IMR-90 (cell line): ENCODE measurements at regions not wholly inside any gene's neighbourhood (a gene's known extent, or its start where the extent isn't known, plus 50 kb on each side); places are given as distances from the start of the nearest gene placed in this dataset.

Source experiments
- ATAC-seq: fragments of 200-7000 bp; cut with Tn5 transposase; 2 replicates; pipeline ENCODE4 v1.9.1; 2020; ENCODE audit warnings: low read depth, mild to moderate bottlenecking, moderate library complexity
- BruUV-seq: library from RNA; stranded (reverse); fragments of 400-500 nt; replicated peaks from 2 replicates; lab custom pipeline; 2021; lab: Mats Ljungman, UMichigan
- CTCF ChIA-PET: fragments of 300-600 bp; formaldehyde crosslinking; extraction: SDS; loops from one replicate; lab custom pipeline; 2021; ENCODE audit warnings: antibody characterized with exemption; lab: Yijun Ruan, JAX
- POLR2A ChIA-PET: fragments of 300-600 bp; sonication (Branson Sonifier 250); formaldehyde crosslinking; loops from one replicate; lab custom pipeline; 2022; ENCODE audit warnings: antibody characterized with exemption; ENCODE audit not compliant: unreplicated experiment; lab: Charles Lee
- DNase-seq: peaks from one replicate; pipeline ENCODE4 v3.0.0; 2013
- H2AFZ ChIP-seq: replicated peaks from 2 replicates; pipeline ENCODE3; 2013; ENCODE audit warnings: low read length, mild to moderate bottlenecking; ENCODE audit not compliant: poor library complexity
- H2AK5ac ChIP-seq: 2 replicates; pipeline ENCODE4 v1.6.1; 2013; ENCODE audit warnings: low read depth, low read length, inconsistent platforms
- H2AK9ac ChIP-seq: replicated peaks from 2 replicates; pipeline ENCODE3; 2013; ENCODE audit warnings: mild to moderate bottlenecking, low read depth, low read length, moderate library complexity; ENCODE audit not compliant: poor library complexity
- H2BK120ac ChIP-seq: 2 replicates; pipeline ENCODE4 v1.6.1; 2013; ENCODE audit warnings: low read depth, low read length, inconsistent platforms
- H2BK15ac ChIP-seq: 3 replicates; pipeline ENCODE4 v1.6.1; 2013; ENCODE audit warnings: low read depth, low read length, inconsistent platforms
- H2BK20ac ChIP-seq: 2 replicates; pipeline ENCODE4 v1.6.1; 2013; ENCODE audit warnings: low read depth, mild to moderate bottlenecking, inconsistent platforms, low read length, moderate library complexity
- H2BK5ac ChIP-seq: 2 replicates; pipeline ENCODE4 v1.6.1; 2013; ENCODE audit warnings: mild to moderate bottlenecking, low read depth, low read length, inconsistent platforms; ENCODE audit not compliant: poor library complexity, severe bottlenecking
- H3K14ac ChIP-seq: replicated peaks from 2 replicates; pipeline ENCODE4 v1.6.1; 2013; ENCODE audit warnings: low read depth, low read length, inconsistent platforms
- H3K18ac ChIP-seq: 2 replicates; pipeline ENCODE4 v1.6.1; 2013; ENCODE audit warnings: low read depth, low read length, control low read depth
- H3K23ac ChIP-seq: 2 replicates; pipeline ENCODE4 v1.6.1; 2013; ENCODE audit warnings: low read depth, low read length, inconsistent platforms
- H3K27ac ChIP-seq: 2 replicates; pipeline ENCODE4 v1.5.1; 2013; ENCODE audit warnings: mild to moderate bottlenecking, control low read depth, low read length; ENCODE audit not compliant: insufficient read depth
- H3K27me3 ChIP-seq: 2 replicates; pipeline ENCODE4 v1.6.1; 2013; ENCODE audit warnings: low read length; ENCODE audit not compliant: control insufficient read depth, insufficient read depth
- H3K36me3 ChIP-seq: 2 replicates; pipeline ENCODE4 v1.6.1; 2013; ENCODE audit warnings: low read length, mixed read lengths; ENCODE audit not compliant: control insufficient read depth, insufficient read depth
- H3K4ac ChIP-seq: 2 replicates; pipeline ENCODE4 v1.6.1; 2013; ENCODE audit warnings: low read depth, low read length, inconsistent platforms
- H3K4me1 ChIP-seq: 2 replicates; pipeline ENCODE4 v1.6.1; 2013; ENCODE audit warnings: low read length, mixed read lengths; ENCODE audit not compliant: control insufficient read depth, insufficient read depth
- H3K4me2 ChIP-seq: 2 replicates; pipeline ENCODE4 v1.6.1; 2013; ENCODE audit warnings: low read depth, mild to moderate bottlenecking, control low read depth, low read length, moderate library complexity
- H3K4me3 ChIP-seq: 2 replicates; pipeline ENCODE4 v1.5.1; 2013; ENCODE audit warnings: low read depth, mild to moderate bottlenecking, control low read depth, low read length, moderate library complexity; ENCODE audit not compliant: insufficient read depth
- H3K56ac ChIP-seq: 2 replicates; pipeline ENCODE4 v1.6.1; 2013; ENCODE audit warnings: low read length, inconsistent platforms; ENCODE audit not compliant: insufficient read depth; ENCODE audit errors: extremely low read depth
- H3K79me1 ChIP-seq, 2 experiments: 2 replicates each; pipeline ENCODE4 v1.6.1; 2013; ENCODE audit warnings: low read length in 2 of 2, inconsistent platforms in 1 of 2, low read depth in 1 of 2
- H3K9ac ChIP-seq: 2 replicates; pipeline ENCODE4 v1.6.1; 2013; ENCODE audit warnings: low read depth, low read length, control low read depth
- H3K9me1 ChIP-seq: 2 replicates; pipeline ENCODE4 v1.6.1; 2013; ENCODE audit warnings: low read length, inconsistent platforms; ENCODE audit not compliant: insufficient read depth
- H3K9me3 ChIP-seq: 2 replicates; pipeline ENCODE4 v1.6.1; 2013; ENCODE audit warnings: low read length; ENCODE audit not compliant: control insufficient read depth, insufficient read depth
- H4K20me1 ChIP-seq: 2 replicates; pipeline ENCODE4 v1.6.1; 2013; ENCODE audit warnings: low read length, inconsistent platforms; ENCODE audit not compliant: insufficient read depth
- H4K5ac ChIP-seq: 2 replicates; pipeline ENCODE4 v1.6.1; 2013; ENCODE audit warnings: mild to moderate bottlenecking, low read depth, low read length, control low read depth
- H4K8ac ChIP-seq, 2 experiments: 2 replicates each; pipeline ENCODE4 v1.6.1; 2013; ENCODE audit warnings: low read depth in 2 of 2, low read length in 2 of 2, control low read depth in 1 of 2, inconsistent platforms in 1 of 2
- H4K91ac ChIP-seq: 2 replicates; pipeline ENCODE4 v1.6.1; 2013; ENCODE audit warnings: low read depth, low read length, inconsistent platforms; ENCODE audit not compliant: insufficient read depth
- CEBPB ChIP-seq: IDR thresholded peaks from 2 replicates; pipeline ENCODE4 v1.6.1; 2012; ENCODE audit warnings: low read depth, low read length, improper control_type of control experiment
- POLR2A ChIP-seq: IDR thresholded peaks from 2 replicates; pipeline ENCODE4 v1.6.1; 2012; ENCODE audit warnings: mild to moderate bottlenecking, low read depth, low read length
- WGBS, 2 experiments: methylation state at CpG; one replicate each; pipeline versions ENCODE4 v1.1.5 to v1.1.7; 2013; ENCODE audit warnings: missing lambda C conversion rate in 2 of 2; ENCODE audit not compliant: insufficient read length in 1 of 2; ENCODE audit errors: extremely low coverage in 2 of 2; 5-methylcytosine and 5-hydroxymethylcytosine counted together
- dilution Hi-C: fragments of 300-500 bp; cut with HindIII; formaldehyde crosslinking; loops from one replicate; pipeline ENCODE4 v1.14.3; 2018; ENCODE audit warnings: low sequenced_read_pairs; ENCODE audit not compliant: unreplicated experiment
- in situ Hi-C: fragments of 300-500 bp; cut with MboI; formaldehyde crosslinking; loops from 3 replicates; pipeline ENCODE4 v1.14.3; 2019; ENCODE audit warnings: low sequenced_read_pairs, inconsistent platforms, mixed read lengths
- intact Hi-C: fragments of 100-400 bp; cut with micrococcal nuclease; formaldehyde crosslinking; loops from 2 replicates; pipeline ENCODE4 v1.10.0; 2022

DNA sequence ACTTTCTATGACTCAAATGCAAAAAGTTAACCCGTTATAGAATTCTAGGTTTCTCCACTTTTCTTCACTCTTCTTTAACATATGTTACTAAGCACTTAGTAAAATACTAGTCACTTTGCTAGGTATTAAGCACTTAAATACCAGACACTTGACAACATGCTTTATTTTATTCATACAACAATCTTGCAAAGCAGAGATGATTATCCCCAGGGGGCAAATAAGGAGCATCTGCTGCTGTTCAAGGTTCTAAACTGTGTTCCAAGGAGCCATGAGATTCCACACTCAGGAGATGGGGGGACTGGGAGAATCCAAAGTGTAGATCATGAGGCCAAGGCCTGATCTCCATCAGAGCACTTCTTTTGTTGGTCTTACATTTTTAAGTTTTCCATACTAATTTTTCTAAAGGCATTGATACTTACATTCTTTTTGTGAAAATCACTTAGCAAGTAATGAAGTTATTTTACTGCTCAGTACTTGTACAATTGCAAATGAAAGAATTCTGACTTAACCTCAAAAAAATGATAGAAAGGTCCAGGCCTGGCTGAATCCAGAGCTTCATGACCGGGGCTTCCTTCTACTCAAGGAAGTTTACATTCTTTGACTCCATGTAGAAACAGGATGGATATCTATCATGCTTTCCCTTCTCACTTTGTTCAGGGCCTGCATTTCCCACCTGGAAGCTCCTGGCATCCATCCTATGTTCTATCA lies 504.4 kb upstream of the WWC1 start:
- H4K20me1 ChIP-seq: no peaks in the 10 kb centered on the region
- no peak overlapping the region for H2BK15ac ChIP-seq
- WGBS, 2 experiments: no CpG with 5 or more reads among the region's 2 CpGs
- peaks cover 1% of the 10 kb centered on the region; the same call in 1 of the 2 replicates for H3K27me3 ChIP-seq
- H4K8ac ChIP-seq: no peak overlapping the region; a peak in 1 of 4 replicates
- in situ Hi-C loops: no loop called here
- H3K4me2 ChIP-seq: no peak overlapping the region
- H2AK5ac ChIP-seq: no peak overlapping the region
- H3K4ac ChIP-seq: no peak overlapping the region
- H3K23ac ChIP-seq: no peak overlapping the region
- H3K36me3 ChIP-seq: no peaks in the 10 kb centered on the region
- no peak for TF ChIP-seq POLR2A
- no peak for TF ChIP-seq CEBPB
- dilution Hi-C loops: no loop called here
- H3K9me3 ChIP-seq: no peaks in the 10 kb centered on the region
- peak overlapping the region; percentile 56; the same call in 1 of the 2 replicates for H3K18ac ChIP-seq
- DNase-seq (peak; percentile 21), ATAC-seq (peak; percentile 78)
- H4K91ac ChIP-seq: no peak overlapping the region
- H3K27ac ChIP-seq: no peak overlapping the region
- no peaks in the 10 kb centered on the region for H3K79me1 ChIP-seq
- H2BK120ac ChIP-seq: no peak overlapping the region
- H4K5ac ChIP-seq: no peak overlapping the region
- H2AFZ ChIP-seq: no peak overlapping the region
- peak overlapping the region; percentile 72 for H2BK5ac ChIP-seq
- H3K9ac ChIP-seq: no peak overlapping the region
- POLR2A ChIA-PET: no interaction called here
- CTCF ChIA-PET: no interaction called here
- no peaks in the 10 kb centered on the region for H3K9me1 ChIP-seq
- H3K56ac ChIP-seq: no peak overlapping the region
- BruUV-seq: no TSS peak
- H3K14ac ChIP-seq: no peak overlapping the region
- no peak overlapping the region for H2BK20ac ChIP-seq
- H3K4me1 ChIP-seq: peaks cover 2% of the 10 kb centered on the region; the same call in 1 of the 2 replicates
- intact Hi-C loops: no loop called here
- H3K4me3 ChIP-seq: no peak overlapping the region
- no peak overlapping the region for H2AK9ac ChIP-seq
